Transverse colon (tissue), 3 donors: ENCODE measurements at regions not wholly inside any gene's neighbourhood (a gene's known extent, or its start where the extent isn't known, plus 50 kb on each side); places are given as distances from the start of the nearest gene placed in this dataset.

Experiments
- CTCF ChIP-seq, 5 experiments: fragments of 200-600 bp in 3 of 5; fragments of 450-650 bp in 2 of 5; sonication (generic) in 3 of 5; IDR thresholded peaks; 1 replicate in 2 of 5; 2 replicates in 3 of 5; pipeline ENCODE4 v1.5.1; 2016 to 2017; ENCODE audit warnings: antibody characterized with exemption in 5 of 5, inconsistent platforms in 3 of 5, mild to moderate bottlenecking in 2 of 5, moderate library complexity in 1 of 5
- POLR2A ChIP-seq: fragments of 450-650 bp; IDR thresholded peaks from one replicate; pipeline ENCODE4 v1.6.1; 2016; ENCODE audit warnings: antibody characterized with exemption, mild to moderate bottlenecking, moderate library complexity

GRCh38 chr6:146905181-146905704 lies 299.0 kb upstream of the STXBP5 start:
- TF ChIP-seq CTCF (IDR thresholded peaks at IDR 0.05) (no peak), POLR2A (no peak)
